Astrocyte of the spinal cord (primary cell): ENCODE measurements at regions not wholly inside any gene's neighbourhood (a gene's known extent, or its start where the extent isn't known, plus 50 kb on each side); places are given as distances from the start of the nearest gene placed in this dataset.

Source experiments
- DNase-seq: peaks from one replicate; pipeline ENCODE4 v3.0.0; 2011; ENCODE audit warnings: low read depth, low spot score
- H3K4me3 ChIP-seq: 2 replicates; pipeline ENCODE4 v1.5.1; 2011; ENCODE audit warnings: low read depth, mild to moderate bottlenecking, low read length, moderate library complexity
- CTCF ChIP-seq: IDR thresholded peaks from 2 replicates; pipeline ENCODE4 v1.5.1; 2012; ENCODE audit warnings: low read depth, mild to moderate bottlenecking, low read length, inconsistent platforms
- in situ Hi-C: cut with HindIII; loops from 2 replicates; pipeline ENCODE4 v1.10.0; 2017; ENCODE audit warnings: low sequenced_read_pairs

- in situ Hi-C loops = no loop called here
- DNase-seq = no peak
Measured at GRCh38 chr11:134535029-134536025, 123.3 kb upstream of the B3GAT1 start.

GRCh38 chr11:134533511-134533910, 121.5 kb upstream of the B3GAT1 start:
- DNase-seq = no peak
- H3K4me3 ChIP-seq = no peak overlapping the region
- in situ Hi-C loops = no loop called here
- no peak for TF ChIP-seq CTCF

More at GRCh38 chr11:134535029-134536025, 123.3 kb upstream of the B3GAT1 start:
- no peak for TF ChIP-seq CTCF
- H3K4me3 ChIP-seq = no peak overlapping the region

- DNase-seq = no peak
- H3K4me3 ChIP-seq = no peak overlapping the region
- in situ Hi-C loops = no loop called here
- TF ChIP-seq CTCF = no peak
Measured at GRCh38 chr11:134532921-134533421, 120.9 kb upstream of the B3GAT1 start.

- DNase-seq = no peak
- in situ Hi-C loops = no loop called here
- TF ChIP-seq CTCF = no peak
- H3K4me3 ChIP-seq = no peak overlapping the region
Measured at GRCh38 chr11:134532131-134532920, 120.3 kb upstream of the B3GAT1 start.

- TF ChIP-seq CTCF = no peak
- H3K4me3 ChIP-seq = no peak overlapping the region
- in situ Hi-C loops = no loop called here
- DNase-seq = no peak
Measured at GRCh38 chr11:134531327-134532130, 119.5 kb upstream of the B3GAT1 start.
